Tibial artery (tissue), 4 donors: ENCODE measurements at regions not wholly inside any gene's neighbourhood (a gene's known extent, or its start where the extent isn't known, plus 50 kb on each side); places are given as distances from the start of the nearest gene placed in this dataset.

Source experiments
- DNase-seq, 2 donors: peaks; one replicate each; pipeline ENCODE4 v3.0.0-alpha.2; 2019
- H3K27ac ChIP-seq, 2 donors: fragments of 200-600 bp; sonication (generic) in 1 of 2; 1 replicate in 1 of 2; 2 replicates in 1 of 2; pipeline ENCODE4 v1.5.1; 2018 to 2019; ENCODE audit warnings: mild to moderate bottlenecking in 1 of 2
- H3K27me3 ChIP-seq, 2 donors: fragments of 200-600 bp; sonication (generic) in 1 of 2; one replicate each; pipeline versions ENCODE4 v1.5.1 to v1.6.0; 2016 to 2019
- H3K36me3 ChIP-seq, 3 donors: fragments of 200-600 bp; sonication (generic) in 2 of 3; one replicate each; pipeline ENCODE4 v1.5.1; 2016 to 2019; ENCODE audit warnings: mild to moderate bottlenecking in 2 of 3
- H3K4me1 ChIP-seq, 4 donors: fragments of 200-600 bp; sonication (generic) in 2 of 4; 1 replicate in 3 of 4; 2 replicates in 1 of 4; pipeline ENCODE4 v1.5.1; 2016 to 2019
- H3K4me3 ChIP-seq, 2 donors: fragments of 200-600 bp; sonication (generic) in 1 of 2; 1 replicate in 1 of 2; 2 replicates in 1 of 2; pipeline ENCODE4 v1.5.1; 2018 to 2019; ENCODE audit warnings: mild to moderate bottlenecking in 2 of 2
- H3K9me3 ChIP-seq, 3 donors: fragments of 200-600 bp; sonication (generic) in 1 of 3; one replicate each; pipeline ENCODE4 v1.5.1; 2016 to 2019
- CTCF ChIP-seq, 2 experiments: fragments of 200-600 bp in 1 of 2; fragments of 450-650 bp in 1 of 2; IDR thresholded peaks; one replicate each; pipeline ENCODE4 v1.5.1; 2017 to 2019; ENCODE audit warnings: antibody characterized with exemption in 2 of 2, mild to moderate bottlenecking in 1 of 2, moderate library complexity in 1 of 2
- intact Hi-C: fragments of 100-400 bp; cut with DNase I; formaldehyde crosslinking; loops from one replicate; pipeline ENCODE4 v1.15.0; 2023; ENCODE audit warnings: low total_unique reads

DNA sequence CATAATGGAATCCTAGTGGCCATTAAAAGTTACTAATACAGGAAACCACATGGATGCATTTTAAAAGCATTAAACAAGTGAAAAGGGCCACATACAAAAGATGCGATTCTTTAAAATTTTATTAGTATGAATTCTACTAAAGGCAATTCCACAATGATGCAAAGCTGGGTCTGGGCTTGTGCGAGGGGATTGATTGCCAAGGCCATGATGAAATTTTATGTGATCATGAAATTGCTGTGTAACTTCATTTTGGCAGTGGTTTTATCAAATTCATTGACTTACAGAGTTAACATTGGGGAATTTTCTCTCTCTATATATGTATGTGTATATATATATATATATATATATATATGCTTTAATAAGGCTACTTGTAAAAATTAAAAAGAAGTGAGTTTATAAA is 1142.5 kb upstream of the IGFBP7 start:
- Histone ChIP-seq H3K27me3 (no peaks in the 10 kb centered on the region), H3K36me3 (no peaks in the 10 kb centered on the region), H3K4me3 (no peak overlapping the region), H3K9me3 (no peaks in the 10 kb centered on the region), H3K27ac (no peak overlapping the region), H3K4me1 (no peaks in the 10 kb centered on the region)
- no peak for TF ChIP-seq CTCF (IDR thresholded peaks at IDR 0.05)
- intact Hi-C loops: no loop called here
- no peak for DNase-seq

DNA sequence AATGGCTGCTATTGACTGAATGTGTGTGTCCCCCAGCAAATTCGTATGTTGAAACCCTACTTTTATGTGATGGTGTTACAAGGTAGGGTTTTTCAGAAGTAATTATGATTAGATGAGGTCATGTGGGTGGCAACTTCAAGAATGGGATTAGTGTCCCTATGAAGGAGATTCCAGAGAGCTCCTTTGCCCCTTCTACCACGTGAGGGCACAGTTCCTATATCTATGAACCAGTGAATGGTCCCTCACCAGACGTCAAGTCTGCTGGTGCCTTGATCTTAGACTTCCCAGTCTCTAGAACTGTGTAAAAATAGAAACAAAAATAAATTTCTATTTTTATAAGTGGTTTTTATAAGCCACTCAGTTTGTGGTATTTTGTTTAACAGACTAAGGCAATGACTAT is 1137.6 kb upstream of the IGFBP7 start:
- H3K4me3 ChIP-seq: no peak overlapping the region
- H3K4me1 ChIP-seq: no peaks in the 10 kb centered on the region
- no peaks in the 10 kb centered on the region for H3K36me3 ChIP-seq
- no peak overlapping the region for H3K27ac ChIP-seq
- H3K27me3 ChIP-seq: no peaks in the 10 kb centered on the region
- DNase-seq: no peak
- no peak for TF ChIP-seq CTCF (IDR thresholded peaks at IDR 0.05)
- H3K9me3 ChIP-seq: no peaks in the 10 kb centered on the region
- intact Hi-C loops: no loop called here

DNA sequence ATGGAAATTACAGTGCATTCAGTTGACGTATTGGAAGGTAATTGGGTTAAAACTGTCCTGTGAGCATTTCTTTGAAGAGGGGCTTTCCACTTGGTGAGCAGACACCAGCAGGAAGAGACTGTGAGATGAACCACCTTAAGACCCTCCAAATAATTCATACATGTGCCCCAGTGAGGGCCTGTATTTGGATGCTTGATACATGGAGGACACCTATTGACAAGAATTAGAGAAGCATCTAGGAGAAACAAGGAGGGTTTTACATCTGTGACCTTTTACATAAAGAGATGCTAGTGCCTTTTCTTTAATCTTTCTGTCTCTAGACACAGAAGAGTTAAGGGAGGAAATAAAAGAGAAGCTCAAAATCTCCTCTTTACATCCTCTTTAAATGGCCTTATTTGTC is 1115.3 kb upstream of the IGFBP7 start:
- H3K27me3 ChIP-seq: no peaks in the 10 kb centered on the region
- H3K27ac ChIP-seq: no peak overlapping the region
- no peak overlapping the region for H3K4me3 ChIP-seq
- intact Hi-C loops: no loop called here
- H3K36me3 ChIP-seq: no peaks in the 10 kb centered on the region
- no peak for DNase-seq
- H3K4me1 ChIP-seq: no peaks in the 10 kb centered on the region
- no peak for TF ChIP-seq CTCF (IDR thresholded peaks at IDR 0.05)
- no peaks in the 10 kb centered on the region for H3K9me3 ChIP-seq

GRCh38 chr4:58219179-58219578 is 1109.0 kb upstream of the IGFBP7 start:
- intact Hi-C loops: no loop called here
- Histone ChIP-seq H3K36me3 (no peaks in the 10 kb centered on the region), H3K27ac (no peak overlapping the region), H3K27me3 (no peaks in the 10 kb centered on the region), H3K9me3 (no peaks in the 10 kb centered on the region), H3K4me1 (no peaks in the 10 kb centered on the region), H3K4me3 (no peak overlapping the region)
- no peak for DNase-seq
- TF ChIP-seq CTCF (IDR thresholded peaks at IDR 0.05): no peak

DNA sequence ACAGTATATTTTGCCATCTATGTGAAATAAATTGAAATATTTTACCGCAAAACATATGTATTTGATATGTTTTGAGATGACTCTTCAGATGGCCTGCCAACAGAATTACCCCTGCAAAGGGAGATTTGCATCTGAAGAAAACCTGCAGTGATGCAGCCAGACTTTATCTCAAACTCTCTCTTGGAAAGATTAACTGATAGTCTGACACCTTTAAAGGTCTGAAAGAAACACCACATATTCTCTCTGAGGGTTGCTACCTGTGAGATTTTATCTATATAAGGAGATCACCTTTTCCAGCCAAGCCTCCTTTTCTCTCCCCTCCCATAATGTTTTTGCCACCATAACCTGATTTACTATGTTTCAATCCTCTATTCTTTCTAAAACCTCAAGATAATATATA is 1106.3 kb upstream of the IGFBP7 start:
- intact Hi-C loops: no loop called here
- no peak for DNase-seq
- H3K27ac ChIP-seq: no peak overlapping the region
- no peaks in the 10 kb centered on the region for H3K27me3 ChIP-seq
- H3K9me3 ChIP-seq: no peaks in the 10 kb centered on the region
- no peak overlapping the region for H3K4me3 ChIP-seq
- H3K4me1 ChIP-seq: no peaks in the 10 kb centered on the region
- no peaks in the 10 kb centered on the region for H3K36me3 ChIP-seq
- no peak for TF ChIP-seq CTCF (IDR thresholded peaks at IDR 0.05)

- DNase-seq: no peak
- H3K27me3 ChIP-seq: no peaks in the 10 kb centered on the region
- no peak for TF ChIP-seq CTCF (IDR thresholded peaks at IDR 0.05)
- intact Hi-C loops: no loop called here
- H3K9me3 ChIP-seq: no peaks in the 10 kb centered on the region
- H3K27ac ChIP-seq: no peak overlapping the region
- no peak overlapping the region for H3K4me3 ChIP-seq
- no peaks in the 10 kb centered on the region for H3K36me3 ChIP-seq
- H3K4me1 ChIP-seq: no peaks in the 10 kb centered on the region
These were observed 1104.2 kb upstream of the IGFBP7 start for GRCh38 chr4:58214376-58214775.
